Esophagus muscularis mucosa (tissue), 4 donors: ENCODE measurements at regions not wholly inside any gene's neighbourhood (a gene's known extent, or its start where the extent isn't known, plus 50 kb on each side); places are given as distances from the start of the nearest gene placed in this dataset.

Source experiments
- CTCF ChIP-seq, 3 experiments: fragments of 200-600 bp in 2 of 3; fragments of 450-650 bp in 1 of 3; sonication (generic) in 2 of 3; IDR thresholded peaks; one replicate each; pipeline ENCODE4 v1.5.1; 2017 to 2019; ENCODE audit warnings: antibody characterized with exemption in 3 of 3, mild to moderate bottlenecking in 2 of 3, moderate library complexity in 1 of 3
- EP300 ChIP-seq: sonication (generic); formaldehyde crosslinking; IDR thresholded peaks from one replicate; pipeline ENCODE4 v1.6.1; 2017; ENCODE audit warnings: antibody characterized with exemption
- POLR2A ChIP-seq: fragments of 450-650 bp; IDR thresholded peaks from one replicate; pipeline ENCODE4 v1.6.1; 2017; ENCODE audit warnings: antibody characterized with exemption, moderate library complexity, mild to moderate bottlenecking, low read depth

GRCh38 chr12:66017736-66018135 lies 112.8 kb downstream of the LLPH start:
- no peak for TF ChIP-seq CTCF (IDR thresholded peaks at IDR 0.05)
- TF ChIP-seq EP300, result no peak
- TF ChIP-seq POLR2A, result no peak
